Fibroblast of mammary gland (primary cell): ENCODE measurements at regions not wholly inside any gene's neighbourhood (a gene's known extent, or its start where the extent isn't known, plus 50 kb on each side); places are given as distances from the start of the nearest gene placed in this dataset.

Experiments used
- DNase-seq: peaks from one replicate; pipeline ENCODE4 v3.0.0-alpha.2; 2010; ENCODE audit warnings: low read depth
- H3K4me3 ChIP-seq: 2 replicates; pipeline ENCODE4 v1.5.1; 2011; ENCODE audit warnings: low read depth, mild to moderate bottlenecking, low read length, moderate library complexity; ENCODE audit not compliant: control insufficient read depth
- TF ChIP-seq, protein P1 (sequence below): conservative IDR thresholded peaks from 2 replicates; pipeline ENCODE4 v1.5.1; 2011; ENCODE audit warnings: low read depth, low read length, inconsistent platforms; ENCODE audit not compliant: control insufficient read depth, insufficient read depth

DNA sequence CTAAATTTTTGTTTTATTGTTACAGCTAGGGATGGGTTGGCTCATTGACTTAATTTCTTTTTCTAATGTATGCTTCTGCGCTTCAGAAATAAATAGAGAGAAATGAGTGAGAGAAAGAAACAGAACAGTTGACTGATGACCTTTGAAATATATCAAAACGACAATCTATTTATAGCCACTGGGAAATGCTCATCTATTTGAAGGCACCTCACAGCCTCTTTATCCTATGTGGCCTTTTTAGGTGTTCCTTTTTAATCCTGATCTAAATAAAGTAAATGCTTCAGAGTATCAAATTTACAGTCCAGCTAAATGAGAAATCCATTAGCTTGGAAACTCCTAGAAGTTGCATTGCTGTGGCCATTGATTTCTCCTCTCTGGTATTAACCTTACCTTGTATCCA lies 943.5 kb upstream of the CITED2 start:
- TF ChIP-seq, protein P1, sequence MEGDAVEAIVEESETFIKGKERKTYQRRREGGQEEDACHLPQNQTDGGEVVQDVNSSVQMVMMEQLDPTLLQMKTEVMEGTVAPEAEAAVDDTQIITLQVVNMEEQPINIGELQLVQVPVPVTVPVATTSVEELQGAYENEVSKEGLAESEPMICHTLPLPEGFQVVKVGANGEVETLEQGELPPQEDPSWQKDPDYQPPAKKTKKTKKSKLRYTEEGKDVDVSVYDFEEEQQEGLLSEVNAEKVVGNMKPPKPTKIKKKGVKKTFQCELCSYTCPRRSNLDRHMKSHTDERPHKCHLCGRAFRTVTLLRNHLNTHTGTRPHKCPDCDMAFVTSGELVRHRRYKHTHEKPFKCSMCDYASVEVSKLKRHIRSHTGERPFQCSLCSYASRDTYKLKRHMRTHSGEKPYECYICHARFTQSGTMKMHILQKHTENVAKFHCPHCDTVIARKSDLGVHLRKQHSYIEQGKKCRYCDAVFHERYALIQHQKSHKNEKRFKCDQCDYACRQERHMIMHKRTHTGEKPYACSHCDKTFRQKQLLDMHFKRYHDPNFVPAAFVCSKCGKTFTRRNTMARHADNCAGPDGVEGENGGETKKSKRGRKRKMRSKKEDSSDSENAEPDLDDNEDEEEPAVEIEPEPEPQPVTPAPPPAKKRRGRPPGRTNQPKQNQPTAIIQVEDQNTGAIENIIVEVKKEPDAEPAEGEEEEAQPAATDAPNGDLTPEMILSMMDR, result no peak
- no peak overlapping the region for H3K4me3 ChIP-seq
- no peak for DNase-seq

- no peak overlapping the region for H3K4me3 ChIP-seq
- DNase-seq, result no peak
- TF ChIP-seq, protein P1, result no peak
These were observed 942.5 kb upstream of the CITED2 start for GRCh38 chr6:140316966-140317365.

DNA sequence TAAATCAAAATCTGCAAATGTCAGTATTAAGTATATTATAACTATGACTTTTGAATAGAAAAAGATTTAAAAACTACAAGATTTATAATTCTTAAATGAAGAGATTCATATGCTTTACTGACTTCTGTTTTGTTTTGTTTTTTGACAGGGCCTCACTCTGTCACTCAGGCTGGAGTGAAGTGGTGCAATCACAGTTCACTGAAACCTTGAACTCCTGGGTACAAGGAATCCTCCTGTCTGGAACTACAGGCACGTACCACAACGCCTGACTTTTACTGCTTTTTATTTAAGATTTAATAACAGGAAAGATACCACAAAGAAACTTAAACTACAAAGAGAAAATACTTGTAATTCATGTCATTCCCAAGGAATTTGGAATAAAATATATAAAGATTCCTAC lies 940.2 kb upstream of the CITED2 start:
- DNase-seq, result no peak
- TF ChIP-seq, protein P1, result no peak
- no peak overlapping the region for H3K4me3 ChIP-seq

GRCh38 chr6:140311146-140311545 lies 936.7 kb upstream of the CITED2 start:
- TF ChIP-seq, protein P1, result no peak
- DNase-seq, result no peak
- no peak overlapping the region for H3K4me3 ChIP-seq

DNA sequence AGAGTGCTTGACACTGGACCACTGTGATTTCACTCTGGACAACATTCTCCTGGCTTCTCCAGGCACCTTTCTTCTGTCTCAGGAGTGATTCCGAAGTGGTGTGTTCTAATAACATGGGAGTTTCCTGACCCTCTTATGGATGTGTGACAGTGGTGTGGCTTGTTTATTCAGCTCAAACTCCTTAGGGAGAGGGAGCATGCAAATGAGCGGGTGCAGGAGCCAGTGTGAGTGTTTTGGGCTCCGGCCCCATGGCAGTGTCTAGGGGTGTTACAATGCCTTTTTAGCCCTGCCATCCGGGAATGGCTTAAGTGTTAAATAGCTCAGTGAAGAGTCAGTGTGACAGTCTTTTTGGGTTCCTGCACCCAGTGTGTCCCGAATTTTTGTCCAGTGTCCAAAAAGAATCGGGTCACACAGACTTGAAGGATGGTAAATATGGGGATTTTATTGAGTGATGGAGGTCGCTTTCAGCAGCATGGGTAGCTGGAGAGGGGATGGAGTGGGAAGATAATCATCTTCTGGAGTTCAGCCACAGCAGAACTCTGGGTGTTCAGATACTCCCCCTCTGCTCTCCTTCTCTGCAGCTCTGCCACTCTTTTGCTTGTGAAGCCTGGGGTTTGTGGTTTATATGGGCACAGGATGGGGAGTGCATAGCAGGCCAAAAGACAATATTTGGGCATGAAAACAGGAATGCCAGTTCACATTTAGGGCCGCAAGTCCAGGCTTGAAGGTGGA lies 928.9 kb upstream of the CITED2 start:
- no peak overlapping the region for H3K4me3 ChIP-seq
- TF ChIP-seq, protein P1, result no peak
- DNase-seq, result no peak

DNA sequence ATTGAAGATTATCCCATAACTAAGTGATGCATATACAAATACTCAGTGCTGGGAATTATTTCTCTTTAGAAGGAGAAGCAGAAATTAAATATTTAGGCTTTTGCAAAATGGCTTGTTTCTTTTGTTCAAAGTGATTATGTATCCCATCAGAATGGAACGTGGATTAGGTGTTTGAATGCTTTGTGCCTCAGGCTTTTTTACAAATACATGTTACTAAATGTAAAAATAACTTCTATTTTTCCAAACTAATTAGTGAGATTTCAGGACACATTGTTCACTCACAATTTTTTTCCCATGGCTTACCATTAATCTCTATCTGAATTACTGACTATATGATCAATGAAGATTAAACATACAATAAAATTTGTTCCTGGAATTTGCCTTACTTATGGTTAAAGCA lies 925.9 kb upstream of the CITED2 start:
- H3K4me3 ChIP-seq, result no peak overlapping the region
- TF ChIP-seq, protein P1, result no peak
- no peak for DNase-seq
